Stimulated activated CD8-positive, alpha-beta memory T cell treated with anti-CD3 and anti-CD28 coated beads, Interleukin-7, amount 100 ng/mL, for 48 hours (primary cell): ENCODE measurements at regions not wholly inside any gene's neighbourhood (a gene's known extent, or its start where the extent isn't known, plus 50 kb on each side); places are given as distances from the start of the nearest gene placed in this dataset.

Experiments used
- DNase-seq, 2 donors: peaks; one replicate each; pipeline ENCODE4 v3.0.0-alpha.2; 2020; ENCODE audit warnings: low read depth in 1 of 2; ENCODE audit errors: extremely low read depth in 1 of 2

DNA sequence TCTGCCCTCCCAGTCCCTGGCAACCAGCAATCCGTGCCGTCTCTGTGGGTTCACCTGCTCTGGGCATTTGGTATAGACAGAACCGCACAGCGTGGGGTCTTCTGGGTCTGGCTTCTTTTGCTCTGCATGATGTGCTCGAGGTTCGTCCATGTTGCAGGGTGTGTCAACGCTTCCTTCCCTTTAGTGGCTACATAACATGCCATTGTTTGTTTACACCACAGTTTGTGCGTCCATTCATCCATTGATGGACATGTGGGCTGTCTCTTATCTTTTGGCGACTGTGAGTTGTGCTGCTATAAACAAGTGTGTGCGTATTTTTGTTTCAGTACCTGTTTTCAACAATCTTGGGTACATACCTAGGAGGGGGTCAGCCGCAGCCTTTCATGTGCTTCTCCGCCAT lies 149.5 kb upstream of the RPS6KA2 start:
- DNase-seq = no peak

DNA sequence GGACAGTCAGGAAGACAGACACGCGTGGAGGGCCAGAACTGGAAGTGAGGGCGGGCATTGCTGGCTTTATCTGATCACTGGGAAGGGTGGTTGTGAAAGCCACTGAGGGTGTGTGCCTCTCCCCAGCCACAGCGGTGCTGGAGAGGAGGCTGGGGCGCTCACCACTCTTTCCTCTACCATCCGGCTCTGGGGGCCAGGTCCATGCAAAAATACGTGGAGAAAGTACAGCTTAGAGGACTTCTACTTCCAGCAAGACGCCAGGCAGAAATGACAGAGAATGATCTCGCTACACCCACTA lies 148.8 kb upstream of the RPS6KA2 start:
- DNase-seq = no peak

- peak in 1 of 2 donors; percentile 43 for DNase-seq
These were observed 148.3 kb upstream of the RPS6KA2 start for GRCh38 chr6:166775180-166775922.

- no peak for DNase-seq
These were observed 147.7 kb upstream of the RPS6KA2 start for GRCh38 chr6:166774770-166775169.

- no peak for DNase-seq
These were observed 147.2 kb upstream of the RPS6KA2 start for GRCh38 chr6:166774292-166774691.

- DNase-seq = no peak
These were observed 145.5 kb upstream of the RPS6KA2 start for GRCh38 chr6:166772518-166772917.

GRCh38 chr6:166771701-166772100 lies 144.7 kb upstream of the RPS6KA2 start:
- DNase-seq = no peak

DNA sequence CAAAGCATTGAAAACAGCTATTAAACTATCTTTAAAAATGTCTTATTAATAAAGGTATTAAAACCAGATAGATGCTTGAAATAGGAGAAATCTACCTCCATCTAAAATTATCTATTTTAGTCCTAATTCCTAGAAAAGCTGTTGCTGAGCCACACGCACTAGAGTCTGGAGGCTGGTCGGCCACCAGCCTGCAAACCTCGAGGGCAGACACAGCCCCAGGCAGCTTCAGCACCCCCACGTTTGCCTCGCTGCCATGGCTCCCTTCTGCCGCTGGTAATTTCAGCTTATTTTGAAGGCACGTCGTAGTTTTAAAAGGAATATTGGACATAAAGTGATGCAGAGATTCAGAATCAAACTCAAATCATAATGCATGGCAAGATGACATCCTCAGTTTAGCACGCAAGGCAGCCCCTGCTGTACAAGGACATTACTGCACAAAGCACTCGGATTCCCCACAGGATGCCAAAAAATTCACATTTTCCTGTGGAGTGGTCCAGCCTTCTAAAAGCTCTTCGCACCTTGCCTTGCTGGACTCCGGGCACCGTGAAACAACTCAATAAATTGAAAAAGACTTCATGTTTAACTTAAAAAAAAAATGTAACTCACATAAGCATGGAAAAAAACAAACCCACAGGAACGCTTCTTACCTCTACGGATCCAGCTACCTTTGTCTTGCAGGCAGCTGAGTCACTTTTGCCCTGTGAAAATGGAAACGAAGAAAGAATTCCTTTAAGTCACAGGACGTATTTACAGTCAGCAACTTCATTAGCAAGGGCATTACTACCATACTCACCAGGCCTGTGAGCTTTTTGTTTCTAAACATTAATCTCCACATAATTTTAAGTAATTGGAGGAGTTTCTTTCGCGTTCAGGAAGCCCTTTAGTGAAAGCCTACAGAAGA lies 143.4 kb upstream of the RPS6KA2 start:
- no peak for DNase-seq

DNA sequence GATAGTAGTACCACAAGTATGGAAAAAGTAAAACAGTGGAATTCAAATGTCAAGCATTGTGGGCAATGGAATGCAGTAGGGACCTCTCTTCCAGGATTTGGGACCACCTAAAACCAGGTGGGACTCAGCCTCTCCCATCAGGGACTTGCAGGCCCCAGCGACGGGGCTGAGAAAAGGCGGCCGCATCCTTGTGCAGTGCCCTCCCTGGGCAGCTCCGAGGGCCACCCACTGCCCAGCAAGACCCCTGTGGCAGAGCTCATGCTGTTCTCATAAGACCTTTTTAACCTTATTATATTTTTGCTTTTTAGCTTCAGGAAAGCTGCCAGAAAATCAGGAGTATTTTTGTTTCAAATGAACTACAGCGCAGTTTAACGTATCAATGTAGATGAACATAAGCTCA lies 142.6 kb upstream of the RPS6KA2 start:
- no peak for DNase-seq

DNA sequence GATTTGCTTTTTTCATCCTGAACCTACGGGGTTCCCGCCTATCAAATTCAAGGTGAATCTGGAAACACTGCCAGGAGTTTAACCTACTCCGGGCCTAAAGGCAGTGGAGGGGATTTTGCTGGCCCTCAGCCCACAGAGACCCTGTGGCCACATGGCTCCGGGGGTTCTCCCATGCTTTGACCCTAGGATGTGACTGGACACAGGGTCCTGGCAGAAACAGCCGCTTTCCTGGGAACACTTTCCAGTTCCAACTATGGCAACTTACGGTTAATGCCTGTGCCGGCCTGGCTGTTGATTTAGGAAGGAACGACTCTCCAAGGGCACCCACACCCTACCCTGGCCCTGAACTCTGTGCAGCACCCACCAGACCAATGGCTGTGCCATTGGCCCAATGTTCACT lies 141.7 kb upstream of the RPS6KA2 start:
- no peak for DNase-seq

- DNase-seq = no peak
These were observed 140.2 kb upstream of the RPS6KA2 start for GRCh38 chr6:166767230-166767629.

GRCh38 chr6:166766769-166767168 lies 139.7 kb upstream of the RPS6KA2 start:
- no peak for DNase-seq

- no peak for DNase-seq
These were observed 138.1 kb upstream of the RPS6KA2 start for GRCh38 chr6:166765234-166765541.

DNA sequence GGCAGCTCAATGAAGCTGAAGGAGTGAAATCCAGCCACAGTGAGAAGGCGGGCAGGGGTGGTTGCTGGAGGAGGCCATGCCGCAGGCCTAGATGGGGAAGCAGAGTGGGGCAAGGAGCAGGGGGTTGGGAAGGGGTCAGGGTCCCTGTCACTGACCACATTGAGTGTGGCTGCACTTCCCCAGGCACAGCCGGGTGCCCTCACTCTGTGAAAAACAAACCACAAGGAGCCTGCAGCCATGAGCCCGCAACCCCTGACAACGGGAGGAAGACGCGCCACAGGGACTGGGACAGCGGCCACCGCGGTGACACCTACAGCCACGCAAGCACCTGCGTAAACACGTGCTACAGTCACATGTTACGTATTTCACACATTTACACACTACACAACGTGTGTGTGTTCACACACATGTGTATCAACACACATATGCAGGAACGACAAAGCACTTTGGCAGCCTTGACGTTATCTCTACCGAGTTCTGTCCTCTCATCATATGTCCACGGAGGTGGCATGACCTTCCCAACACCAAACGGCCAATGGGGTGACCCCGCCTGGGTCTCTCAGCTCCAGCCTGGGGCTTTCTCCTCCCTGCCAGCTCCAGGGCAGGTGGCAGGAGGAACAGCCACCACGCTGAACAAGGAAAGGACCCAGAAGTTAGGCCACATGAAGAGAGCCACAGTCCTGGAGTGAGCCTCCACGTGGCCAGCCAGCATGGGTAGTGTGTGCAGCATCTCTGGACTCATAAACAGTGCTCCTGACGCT lies 137.6 kb upstream of the RPS6KA2 start:
- DNase-seq = no peak

DNA sequence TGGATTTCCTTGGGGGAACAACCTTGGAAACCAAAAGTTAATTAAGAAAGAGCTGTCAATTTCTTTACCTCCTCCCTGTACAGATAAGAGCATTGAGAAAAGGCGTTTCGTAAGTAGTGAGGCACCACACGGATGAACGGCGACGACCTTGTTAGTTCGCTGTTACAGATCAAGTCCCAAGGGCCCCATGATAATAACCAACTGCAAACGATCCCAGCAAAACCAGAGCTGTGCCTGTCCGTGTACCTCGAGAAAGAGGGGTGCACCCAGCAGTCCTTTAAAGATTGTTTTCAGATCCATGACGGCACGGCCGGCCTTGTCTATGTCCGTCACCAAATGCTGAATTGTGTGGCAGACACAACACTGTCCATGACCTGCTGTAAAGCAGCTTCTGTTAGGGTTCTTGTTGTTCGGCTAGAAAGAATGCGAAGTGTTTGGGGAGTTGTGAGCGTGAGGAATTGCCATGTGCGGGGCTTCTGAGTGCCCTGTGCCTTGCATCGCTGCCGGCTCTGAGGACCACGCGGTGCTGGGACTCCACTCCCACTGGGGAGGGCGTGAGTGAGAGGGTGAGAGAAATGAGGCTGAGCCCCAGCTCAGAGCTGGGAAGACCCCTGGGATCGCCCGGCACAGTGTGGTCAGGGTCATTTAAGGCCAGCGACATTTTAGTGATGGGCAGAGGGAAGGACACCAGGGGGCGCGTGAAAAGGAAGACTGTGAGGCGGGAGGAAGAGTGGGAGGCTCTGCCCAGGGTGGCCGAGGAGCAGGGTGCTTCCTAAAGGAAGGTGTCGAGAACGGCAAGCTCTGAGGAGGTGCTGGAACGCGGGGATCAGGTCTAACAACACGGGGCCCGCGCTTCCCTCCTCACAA lies 136.8 kb upstream of the RPS6KA2 start:
- DNase-seq = no peak

DNA sequence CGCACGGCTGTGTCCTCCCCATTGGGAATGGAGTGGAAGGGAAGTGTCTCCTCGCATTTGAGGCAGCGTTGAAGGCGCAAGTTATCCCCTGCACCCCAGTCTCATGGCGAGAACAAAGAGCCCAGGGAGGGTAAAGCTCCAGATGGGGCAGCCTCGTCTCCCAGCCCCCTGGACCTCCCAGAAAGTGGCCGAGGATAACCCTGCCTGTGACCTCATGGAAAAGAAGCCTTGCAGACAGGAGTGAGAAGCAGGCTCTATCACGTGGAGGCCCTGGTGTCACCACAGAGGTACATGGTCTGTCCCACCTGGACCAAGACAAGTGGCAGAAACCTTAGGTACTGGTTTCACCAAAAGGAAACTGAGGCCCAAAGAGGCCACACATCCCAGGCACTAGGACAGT lies 134.8 kb upstream of the RPS6KA2 start:
- no peak for DNase-seq

DNA sequence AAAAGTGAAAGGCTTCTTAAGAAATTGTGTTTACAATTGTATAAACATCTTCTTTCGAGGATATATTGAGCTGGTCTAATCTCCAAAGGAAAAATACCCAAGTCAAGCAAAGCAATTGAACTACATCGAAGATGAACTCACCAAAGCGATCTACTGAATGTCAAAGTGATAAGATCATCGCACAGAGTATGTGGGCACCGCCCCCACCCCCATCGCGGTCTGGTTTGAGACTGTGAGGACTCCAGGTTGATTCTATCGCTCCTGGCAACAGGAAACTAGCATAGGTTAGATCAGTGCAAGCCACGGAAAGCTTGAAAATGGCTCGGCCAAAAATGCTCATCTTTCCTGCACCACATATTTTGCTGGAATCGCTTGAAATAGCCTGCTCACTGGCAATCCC lies 133.2 kb upstream of the RPS6KA2 start:
- DNase-seq = peak; percentile 22 to 68

DNA sequence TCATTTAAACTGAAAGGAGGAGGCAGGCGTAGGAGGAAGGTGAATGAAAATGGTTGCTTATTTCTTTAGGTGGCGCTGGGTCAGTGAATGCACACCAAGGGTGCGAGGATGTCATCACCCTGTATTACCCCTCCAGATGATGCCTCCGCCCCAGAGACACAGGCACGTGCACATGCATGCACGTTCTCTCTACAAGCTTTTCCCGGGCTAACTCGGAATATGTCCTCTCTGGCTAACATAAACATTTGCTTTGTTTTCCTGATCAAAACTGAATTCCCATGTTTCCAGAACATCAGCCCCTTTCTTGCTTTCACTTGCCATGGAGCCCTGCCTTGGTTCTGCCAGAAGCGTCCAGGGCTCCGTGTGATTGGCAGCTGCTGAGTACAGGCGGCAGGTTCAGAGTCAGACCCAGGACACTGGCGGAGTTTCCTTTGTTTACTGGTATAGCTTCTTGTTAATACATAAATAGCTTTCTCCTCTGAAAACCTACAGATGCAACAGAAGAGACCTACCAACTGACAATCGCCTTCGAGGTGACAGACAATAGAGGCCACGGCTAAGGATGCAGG lies 131.2 kb upstream of the RPS6KA2 start:
- no peak for DNase-seq

DNA sequence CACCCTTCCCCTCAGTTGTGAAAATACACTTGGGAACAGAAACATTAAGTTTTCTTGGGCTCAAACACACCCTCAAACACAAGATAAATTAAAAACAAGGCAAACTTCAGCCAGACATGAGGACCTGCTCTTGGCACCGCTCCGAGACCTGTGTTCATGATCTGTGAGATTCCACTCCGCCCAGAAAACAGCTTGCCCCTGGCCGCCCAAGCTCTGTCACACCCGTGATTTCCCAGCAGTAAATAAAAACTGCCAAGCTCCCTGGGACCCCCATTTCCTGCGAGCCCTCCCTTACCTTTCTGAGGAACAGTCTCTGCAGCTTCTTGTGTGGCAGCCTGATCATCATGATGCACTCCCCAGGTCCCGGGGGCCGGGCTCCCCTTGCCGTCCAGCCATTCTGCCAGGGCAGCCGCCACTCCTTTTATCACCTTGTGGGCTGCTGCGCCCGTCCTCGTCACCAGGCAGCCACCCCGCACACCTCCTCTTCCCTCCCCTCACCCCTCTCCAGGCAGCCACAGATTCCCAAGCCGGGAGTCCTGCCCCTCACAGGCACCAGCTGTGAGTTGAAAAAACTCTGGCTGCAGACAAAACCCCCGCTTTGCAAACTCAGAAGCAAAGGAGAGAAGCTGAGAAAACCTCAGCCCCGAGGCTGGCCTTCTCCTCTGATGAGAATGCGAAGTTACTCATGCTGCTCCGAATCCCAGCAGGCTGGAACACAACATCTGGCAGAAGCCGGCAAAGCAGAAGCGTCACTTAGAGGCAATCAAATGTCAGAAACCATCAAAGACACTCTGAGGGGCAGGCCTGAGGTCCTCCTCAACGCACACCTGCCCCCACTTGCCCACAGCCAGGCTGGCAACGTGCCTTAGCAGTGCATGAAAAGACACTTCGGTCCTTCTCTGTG lies 130.4 kb upstream of the RPS6KA2 start:
- DNase-seq = peak in 1 of 2 donors; percentile 18
